DND-41 (cell line): ENCODE measurements at regions not wholly inside any gene's neighbourhood (a gene's known extent, or its start where the extent isn't known, plus 50 kb on each side); places are given as distances from the start of the nearest gene placed in this dataset.

Experiments used
- CTCF ChIP-seq: IDR thresholded peaks from 2 replicates; pipeline ENCODE4 v1.5.1; 2012; ENCODE audit warnings: borderline replicate concordance, low read length, moderate library complexity, mild to moderate bottlenecking; ENCODE audit not compliant: poor library complexity, severe bottlenecking; ENCODE audit errors: extremely low read depth
- EZH2 ChIP-seq: IDR thresholded peaks from 3 replicates; pipeline ENCODE4 v1.6.1; 2012; ENCODE audit warnings: borderline replicate concordance, low read depth, mild to moderate bottlenecking, moderate library complexity, low read length, inconsistent platforms; ENCODE audit not compliant: severe bottlenecking

GRCh38 chr2:7612969-7613368 lies 695.8 kb downstream of the RNF144A start:
- no peak for TF ChIP-seq CTCF
- no peak for TF ChIP-seq EZH2
